ENCODE measurements at regions not wholly inside any gene's neighbourhood (a gene's known extent, or its start where the extent isn't known, plus 50 kb on each side); places are given as distances from the start of the nearest gene placed in this dataset.

DNA sequence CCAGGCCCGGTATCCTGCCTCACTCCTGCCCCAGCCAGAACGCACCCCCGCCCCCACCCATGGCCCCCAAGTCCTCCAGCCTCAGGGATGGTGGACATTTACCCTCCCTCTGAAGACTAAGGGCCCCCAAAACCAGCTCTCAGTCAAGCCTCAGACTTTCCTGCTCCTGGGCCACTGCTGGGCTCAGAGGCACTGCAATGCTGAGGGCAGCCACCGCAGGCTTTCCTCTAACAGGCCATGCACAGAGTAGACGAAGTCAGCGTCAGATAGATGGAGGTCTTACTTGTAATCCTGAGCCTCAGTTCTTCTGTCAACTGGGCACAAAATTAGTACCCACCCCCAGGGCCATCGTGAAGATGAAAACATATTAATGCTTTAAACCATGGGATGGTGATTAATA, 92.6 kb downstream of the TTC32 start:
- TF ChIP-seq POLR2A (IDR thresholded peaks at IDR 0.05): no peak
- TF ChIP-seq, protein P1, sequence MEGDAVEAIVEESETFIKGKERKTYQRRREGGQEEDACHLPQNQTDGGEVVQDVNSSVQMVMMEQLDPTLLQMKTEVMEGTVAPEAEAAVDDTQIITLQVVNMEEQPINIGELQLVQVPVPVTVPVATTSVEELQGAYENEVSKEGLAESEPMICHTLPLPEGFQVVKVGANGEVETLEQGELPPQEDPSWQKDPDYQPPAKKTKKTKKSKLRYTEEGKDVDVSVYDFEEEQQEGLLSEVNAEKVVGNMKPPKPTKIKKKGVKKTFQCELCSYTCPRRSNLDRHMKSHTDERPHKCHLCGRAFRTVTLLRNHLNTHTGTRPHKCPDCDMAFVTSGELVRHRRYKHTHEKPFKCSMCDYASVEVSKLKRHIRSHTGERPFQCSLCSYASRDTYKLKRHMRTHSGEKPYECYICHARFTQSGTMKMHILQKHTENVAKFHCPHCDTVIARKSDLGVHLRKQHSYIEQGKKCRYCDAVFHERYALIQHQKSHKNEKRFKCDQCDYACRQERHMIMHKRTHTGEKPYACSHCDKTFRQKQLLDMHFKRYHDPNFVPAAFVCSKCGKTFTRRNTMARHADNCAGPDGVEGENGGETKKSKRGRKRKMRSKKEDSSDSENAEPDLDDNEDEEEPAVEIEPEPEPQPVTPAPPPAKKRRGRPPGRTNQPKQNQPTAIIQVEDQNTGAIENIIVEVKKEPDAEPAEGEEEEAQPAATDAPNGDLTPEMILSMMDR (IDR thresholded peaks at IDR 0.05): no peak

Data from adrenal gland (tissue), 5 donors.